ENCODE measurements at regions not wholly inside any gene's neighbourhood (a gene's known extent, or its start where the extent isn't known, plus 50 kb on each side); places are given as distances from the start of the nearest gene placed in this dataset.

GRCh38 chr6:14397518-14397901 is 279.9 kb downstream of the CD83 start (continued):
- TF ChIP-seq CTCF (IDR thresholded peaks at IDR 0.05 in 2 of 3, conservative IDR thresholded peaks at IDR 0.05 in 1 of 3; ENCODE audit: borderline replicate concordance in 1 of 3, insufficient read depth in 1 of 3, low read depth in 2 of 3, low read length in 2 of 3) (no peak), JUND (IDR thresholded peaks at IDR 0.05) (no peak), RAD21 (IDR thresholded peaks at IDR 0.05; ENCODE audit: low read depth) (no peak)

GRCh38 chr6:14398953-14399352 is 281.4 kb downstream of the CD83 start:
- ChIA-PET POLR2A (no interaction called here), CTCF (no interaction called here)

More at GRCh38 chr6:14398953-14399352, 281.4 kb downstream of the CD83 start:
- no peaks in the 10 kb centered on the region for H4K20me1 ChIP-seq (ENCODE audit: insufficient read depth)
- no peaks in the 10 kb centered on the region for H3K79me2 ChIP-seq (ENCODE audit: insufficient read depth, low read length)
- no peaks in the 10 kb centered on the region for H3K27me3 ChIP-seq (ENCODE audit: insufficient read depth, low read length)
- intact Hi-C loops (cut with micrococcal nuclease) = no loop called here
- no peak overlapping the region for H2AFZ ChIP-seq (ENCODE audit: low read depth, low read length, poor library complexity, severe bottlenecking)
- BruUV-seq (replicated peaks) = no TSS peak
- H3K36me3 ChIP-seq (ENCODE audit: control insufficient read depth in 1 of 2, insufficient read depth in 2 of 2, low read length in 2 of 2) = no peaks in the 10 kb centered on the region
- H3K4me2 ChIP-seq (ENCODE audit: low read length) = no peak overlapping the region
- TF ChIP-seq EGR1 (IDR thresholded peaks at IDR 0.05; ENCODE audit: low read depth) = no peak
- TF ChIP-seq ZFX (IDR thresholded peaks at IDR 0.05) = no peak
- no peak for TF ChIP-seq RAD21 (IDR thresholded peaks at IDR 0.05; ENCODE audit: low read depth)
- TF ChIP-seq MAX (IDR thresholded peaks at IDR 0.05) = no peak
- no peak for TF ChIP-seq ZBTB33 (IDR thresholded peaks at IDR 0.05; ENCODE audit: extremely low read depth, insufficient replicate concordance, low read length)
- TF ChIP-seq ELF1 (IDR thresholded peaks at IDR 0.05; ENCODE audit: borderline replicate concordance, low read depth) = no peak
- TF ChIP-seq POLR2A (IDR thresholded peaks at IDR 0.05; ENCODE audit: borderline replicate concordance, extremely low read depth, insufficient read depth, insufficient read length) = no peak
- no peak for TF ChIP-seq SIN3A (IDR thresholded peaks at IDR 0.05; ENCODE audit: low read depth)
- no peak for TF ChIP-seq EZH2 (IDR thresholded peaks at IDR 0.05)
- no peak for TF ChIP-seq EZH2phosphoT487 (IDR thresholded peaks at IDR 0.05; ENCODE audit: borderline replicate concordance)
- TF ChIP-seq SRF (IDR thresholded peaks at IDR 0.05; ENCODE audit: low read depth) = no peak
- no peak for TF ChIP-seq CTCF (IDR thresholded peaks at IDR 0.05 in 2 of 3, conservative IDR thresholded peaks at IDR 0.05 in 1 of 3; ENCODE audit: borderline replicate concordance in 1 of 3, insufficient read depth in 1 of 3, low read depth in 2 of 3, low read length in 2 of 3)
- no peak overlapping the region for H3K27ac ChIP-seq (ENCODE audit: low read depth, low read length)
- H3K4me1 ChIP-seq (ENCODE audit: control insufficient read depth in 1 of 2, insufficient read depth in 2 of 2, low read length in 2 of 2) = no peaks in the 10 kb centered on the region
- H3K4me3 ChIP-seq (replicated peaks in 1 of 2; ENCODE audit: low read depth in 1 of 2, low read length in 2 of 2) = no peak overlapping the region
- no peak overlapping the region for H3K9ac ChIP-seq (ENCODE audit: low read length)
- RAD21 ChIA-PET (ENCODE audit: low non-redundant PET in 1 of 2, low total read pairs in 2 of 2, uncharacterized antibody in 2 of 2, unreplicated experiment in 2 of 2) = no interaction called here
- no peaks in the 10 kb centered on the region for H3K9me2 ChIP-seq (ENCODE audit: insufficient read depth)
- no peaks in the 10 kb centered on the region for H3K9me3 ChIP-seq (ENCODE audit: control insufficient read depth in 1 of 2, insufficient read depth in 1 of 2, low read depth in 1 of 2, low read length in 2 of 2)
- no peak for DNase-seq (ENCODE audit: low read depth, low spot score)
- no peak for ATAC-seq

Measured in HCT116 (cell line).